ENCODE measurements at regions not wholly inside any gene's neighbourhood (a gene's known extent, or its start where the extent isn't known, plus 50 kb on each side); places are given as distances from the start of the nearest gene placed in this dataset.
"Not testable (repeated sequence)": the region's sequence is repeated elsewhere in the genome, so short reads cannot be mapped to it uniquely, and the experiment has no call there.

GRCh38 chr10:109729895-109730294 lies 193.4 kb downstream of the XPNPEP1 start:
- DNase-seq (ENCODE audit: low read depth): not testable (repeated sequence)

DNA sequence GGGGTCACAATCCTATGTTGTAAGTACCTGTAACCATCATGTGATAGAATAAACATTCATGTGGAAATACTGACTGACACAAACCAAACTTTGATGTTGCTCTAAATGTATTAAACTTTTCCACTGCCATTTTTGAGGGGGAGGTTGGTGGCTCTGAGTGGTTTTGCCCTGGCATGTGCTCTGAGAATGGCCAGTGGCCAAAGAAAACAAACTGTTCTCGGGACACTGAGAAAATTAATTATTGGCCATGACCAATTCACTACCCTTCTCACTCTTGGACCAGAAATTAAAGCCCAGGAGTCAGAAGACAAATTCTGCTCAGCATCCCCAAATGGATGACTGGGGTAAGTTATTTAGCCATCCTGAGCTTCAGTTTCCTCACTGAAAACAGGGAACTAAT lies 195.9 kb downstream of the XPNPEP1 start:
- DNase-seq (ENCODE audit: low read depth): no peak

- DNase-seq (ENCODE audit: low read depth): no peak
Observed at GRCh38 chr10:109726473-109726872, 196.8 kb downstream of the XPNPEP1 start.

DNA sequence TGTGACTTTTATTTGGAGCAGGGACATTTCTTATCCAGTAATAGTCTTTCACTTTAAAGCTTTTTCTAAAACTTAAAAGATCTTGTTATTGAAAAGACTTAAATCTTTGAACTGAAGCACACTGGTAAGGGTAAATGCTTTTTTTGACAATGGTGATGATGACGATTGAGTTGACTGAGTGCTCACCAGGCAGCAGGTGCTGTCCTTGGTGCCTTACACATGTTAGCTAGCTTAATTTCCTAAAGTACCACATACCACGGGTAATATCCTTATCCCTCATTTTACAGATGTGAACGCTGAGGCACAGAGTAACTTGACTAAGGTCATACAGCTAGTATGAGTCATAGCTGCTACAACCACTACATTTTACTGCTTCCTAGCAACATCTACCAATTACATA lies 200.0 kb downstream of the XPNPEP1 start:
- DNase-seq (ENCODE audit: low read depth): no peak

DNA sequence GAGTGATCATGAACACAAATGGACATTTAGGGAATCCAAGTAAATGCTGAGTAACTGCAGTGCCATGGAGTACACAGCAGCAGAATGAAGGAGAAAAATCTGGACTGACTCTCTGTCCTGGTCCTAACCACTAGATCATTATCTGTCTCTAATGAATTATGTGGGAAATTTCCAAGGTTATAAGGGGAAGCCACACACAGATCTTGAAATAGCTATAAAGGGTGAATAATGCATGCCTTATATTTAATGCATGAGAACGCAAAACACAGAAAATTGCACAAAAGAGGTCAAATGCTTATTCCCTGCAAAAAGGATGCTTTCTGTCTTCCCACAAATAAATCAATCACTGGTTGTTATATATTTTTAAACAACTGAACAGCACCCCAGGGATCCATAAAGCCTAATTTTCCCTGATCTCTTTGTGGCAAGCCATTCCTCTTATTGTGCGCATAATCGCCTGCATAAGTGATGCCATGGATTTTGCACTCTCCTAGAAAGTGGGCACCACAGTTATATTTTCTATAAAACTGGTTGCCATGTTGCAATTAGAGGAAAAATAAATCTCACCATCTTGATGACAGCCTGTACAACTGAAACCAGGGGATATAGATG lies 201.8 kb downstream of the XPNPEP1 start:
- DNase-seq (ENCODE audit: low read depth): no peak

GRCh38 chr10:109706026-109706560 lies 217.2 kb downstream of the XPNPEP1 start:
- no peak for DNase-seq (ENCODE audit: low read depth)

- no peak for DNase-seq (ENCODE audit: low read depth)
Observed at GRCh38 chr10:109701633-109702215, 221.6 kb downstream of the XPNPEP1 start.

DNA sequence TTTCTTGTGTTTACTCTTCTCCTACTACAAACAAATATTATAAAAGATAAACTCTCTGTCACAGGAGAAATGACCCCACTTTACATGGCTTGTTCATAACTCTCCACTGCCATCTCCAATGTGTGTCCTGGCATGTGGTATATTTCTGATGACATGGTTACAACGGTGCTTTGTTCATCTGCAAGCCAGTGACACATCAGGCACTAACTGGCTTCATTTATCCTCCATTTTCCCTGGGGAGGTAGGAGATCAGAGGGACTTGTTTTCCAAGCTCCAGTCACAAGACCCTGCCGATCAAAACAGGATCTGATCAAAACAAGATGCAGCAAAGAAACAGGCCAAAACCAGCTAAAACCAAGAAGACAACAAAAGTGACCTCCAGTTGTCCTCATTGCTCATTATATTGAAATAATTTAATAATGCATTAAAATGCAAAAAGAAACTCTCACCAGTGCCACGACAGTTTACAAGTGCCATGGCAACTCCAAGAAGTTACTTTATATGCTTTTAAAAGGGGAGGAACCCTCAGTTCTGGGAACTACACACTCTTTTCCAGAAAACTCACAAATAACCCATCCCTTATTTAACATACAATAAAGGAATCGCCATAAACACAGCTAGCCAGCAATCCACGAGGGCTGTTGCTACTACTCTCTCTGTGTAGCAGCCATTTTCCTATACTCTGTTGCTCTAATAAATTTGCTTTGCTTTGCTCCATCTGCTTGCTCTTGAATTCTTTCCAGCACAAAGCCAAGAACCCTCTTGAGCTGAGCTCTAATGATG lies 224.2 kb downstream of the XPNPEP1 start:
- no peak for DNase-seq (ENCODE audit: low read depth)

- DNase-seq (ENCODE audit: low read depth): no peak
Observed at GRCh38 chr10:109698086-109698485, 225.2 kb downstream of the XPNPEP1 start.

DNA sequence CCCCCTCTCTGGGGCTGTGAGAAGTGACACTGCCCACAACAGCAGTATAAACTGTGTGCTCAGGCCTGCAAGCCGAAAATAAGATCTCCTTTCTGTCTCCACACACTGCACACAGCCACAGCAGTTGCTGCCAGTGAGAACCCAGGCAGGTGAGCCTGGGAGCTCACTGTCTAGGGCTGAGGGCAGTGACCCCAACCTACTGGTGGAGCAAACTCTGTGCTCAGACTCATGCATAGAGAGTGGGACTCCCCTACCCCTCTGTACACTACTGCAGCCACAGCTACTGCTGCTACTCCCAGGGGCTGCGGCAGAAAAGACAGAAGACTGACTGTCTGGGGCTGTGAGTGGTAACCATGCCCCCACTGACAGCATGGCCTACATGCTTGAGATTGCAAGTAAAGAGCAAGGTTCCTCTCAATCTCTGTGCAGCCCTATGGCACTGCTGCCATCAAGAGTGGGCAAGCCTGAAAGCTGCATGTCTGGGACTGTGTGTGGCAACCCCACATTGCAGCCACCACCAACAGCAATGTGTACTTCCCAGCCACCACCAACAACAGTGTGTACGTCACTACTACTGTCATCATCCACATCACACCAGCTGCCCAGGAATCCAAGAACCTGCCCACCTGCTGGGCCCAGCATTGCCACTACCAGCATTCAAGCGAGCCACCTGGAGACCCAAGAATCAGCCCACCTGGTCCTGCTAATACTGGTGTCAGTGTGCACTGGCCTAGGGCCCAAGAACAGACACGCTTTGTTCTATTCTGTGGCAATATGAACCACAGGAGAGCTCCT lies 226.1 kb downstream of the XPNPEP1 start:
- DNase-seq (ENCODE audit: low read depth): no peak

DNA sequence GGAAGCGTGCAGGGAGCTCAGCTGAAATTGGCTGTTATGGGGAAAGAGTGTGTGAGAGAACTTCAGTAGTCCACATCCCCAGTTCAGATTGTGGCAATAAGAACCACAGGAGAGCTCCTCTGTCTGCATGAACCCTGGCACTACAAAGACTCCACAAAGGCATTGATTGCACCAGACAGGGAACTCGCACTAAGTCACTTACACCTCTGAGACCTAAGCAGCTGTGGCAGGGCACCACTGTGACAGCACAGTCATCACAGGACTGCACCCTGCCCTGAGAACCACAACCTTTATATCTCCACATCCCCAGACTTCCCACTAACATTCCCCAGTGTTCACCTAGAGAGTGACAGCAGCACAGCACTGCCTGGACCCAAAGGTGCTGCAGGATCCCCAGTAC lies 226.8 kb downstream of the XPNPEP1 start:
- no peak for DNase-seq (ENCODE audit: low read depth)

DNA sequence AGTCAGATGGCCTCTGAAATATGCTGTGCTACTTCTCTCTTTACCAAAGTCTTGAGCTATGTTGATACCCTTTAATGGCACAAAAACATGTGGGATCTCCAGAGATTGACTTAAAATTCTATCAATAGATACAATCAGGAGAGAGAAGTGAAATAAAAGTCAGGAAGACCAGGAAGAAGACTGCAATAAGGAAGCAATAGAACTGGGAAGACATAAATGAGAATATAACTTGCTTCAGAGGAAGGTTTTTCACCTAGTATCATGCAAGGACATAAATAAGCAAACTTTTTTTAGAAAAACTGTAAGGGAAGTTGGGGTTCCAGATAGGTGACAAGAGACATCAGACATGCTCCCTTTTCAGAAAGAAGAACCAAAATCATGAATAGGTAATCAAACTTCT lies 227.3 kb downstream of the XPNPEP1 start:
- DNase-seq (ENCODE audit: low read depth): no peak

- no peak for DNase-seq (ENCODE audit: low read depth)
Observed at GRCh38 chr10:109689785-109690184, 233.5 kb downstream of the XPNPEP1 start.

GRCh38 chr10:109679478-109679877 lies 243.8 kb downstream of the XPNPEP1 start:
- no peak for DNase-seq (ENCODE audit: low read depth)

GRCh38 chr10:109678857-109679256 lies 244.5 kb downstream of the XPNPEP1 start:
- DNase-seq (ENCODE audit: low read depth): no peak

- DNase-seq (ENCODE audit: low read depth): no peak
Observed at GRCh38 chr10:109676703-109677102, 246.6 kb downstream of the XPNPEP1 start.

DNA sequence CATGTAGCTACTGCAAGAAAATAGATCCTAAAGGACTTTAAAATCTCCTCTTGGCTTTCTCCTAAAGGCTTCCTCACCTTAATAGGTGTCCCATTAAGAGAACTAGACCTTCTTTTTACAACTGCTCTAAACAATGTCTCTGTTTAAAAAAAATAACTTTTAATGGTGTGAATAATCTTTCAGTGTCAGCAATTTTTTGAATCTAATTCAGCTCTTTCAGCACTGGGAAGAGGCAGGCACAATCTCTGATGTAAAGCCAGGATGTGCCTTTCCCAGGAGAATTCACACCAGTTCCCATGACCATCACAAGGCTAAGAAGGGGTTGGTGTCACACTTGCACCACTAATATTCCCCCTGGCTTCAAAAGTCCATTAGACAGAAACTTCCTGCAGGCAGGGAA lies 254.6 kb downstream of the XPNPEP1 start:
- DNase-seq (ENCODE audit: low read depth): no peak

DNA sequence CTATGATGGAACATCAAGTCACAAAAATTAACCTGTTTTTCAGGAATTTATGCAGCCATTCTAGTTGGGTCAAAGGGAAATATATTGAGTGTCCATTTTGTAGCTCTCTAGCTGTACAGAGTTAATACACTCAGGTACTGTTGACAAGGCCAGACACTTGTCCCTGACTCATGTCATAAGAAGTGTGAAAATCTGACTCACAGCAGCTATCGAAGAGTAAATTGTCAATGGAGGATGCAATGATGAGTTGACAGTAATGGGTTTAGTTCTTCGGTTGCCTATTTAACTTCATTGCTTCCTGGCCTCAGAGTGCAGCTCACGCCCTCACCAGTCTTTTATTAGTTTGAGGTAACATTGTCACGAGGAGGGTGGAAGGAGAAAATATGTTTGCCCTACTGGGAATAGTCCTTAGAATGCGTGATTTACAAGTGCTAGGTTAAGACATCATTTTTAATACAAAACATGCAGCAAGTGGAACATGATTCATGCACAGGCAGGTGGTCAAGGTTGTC lies 255.1 kb downstream of the XPNPEP1 start:
- DNase-seq (ENCODE audit: low read depth): no peak

DNA sequence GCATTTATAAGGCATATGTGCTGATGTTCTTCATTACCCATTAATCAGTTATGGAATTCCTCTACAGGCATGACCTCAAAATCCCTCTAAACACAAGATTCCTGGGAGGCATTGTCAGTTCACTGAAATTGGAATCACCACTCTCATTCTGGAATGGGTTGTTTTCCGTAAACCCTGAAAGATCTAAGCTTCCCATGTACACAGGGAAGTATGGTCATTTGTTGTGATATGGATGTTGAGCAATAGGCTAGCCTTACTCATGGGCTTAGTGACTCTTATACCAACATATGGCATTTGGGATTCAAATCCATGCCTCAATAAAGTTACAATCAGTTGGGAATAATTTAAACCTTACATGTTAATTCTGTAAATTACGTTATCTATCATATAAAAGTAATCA lies 258.0 kb downstream of the XPNPEP1 start:
- DNase-seq (ENCODE audit: low read depth): no peak

- no peak for DNase-seq (ENCODE audit: low read depth)
Observed at GRCh38 chr10:109664554-109664953, 258.8 kb downstream of the XPNPEP1 start.

DNA sequence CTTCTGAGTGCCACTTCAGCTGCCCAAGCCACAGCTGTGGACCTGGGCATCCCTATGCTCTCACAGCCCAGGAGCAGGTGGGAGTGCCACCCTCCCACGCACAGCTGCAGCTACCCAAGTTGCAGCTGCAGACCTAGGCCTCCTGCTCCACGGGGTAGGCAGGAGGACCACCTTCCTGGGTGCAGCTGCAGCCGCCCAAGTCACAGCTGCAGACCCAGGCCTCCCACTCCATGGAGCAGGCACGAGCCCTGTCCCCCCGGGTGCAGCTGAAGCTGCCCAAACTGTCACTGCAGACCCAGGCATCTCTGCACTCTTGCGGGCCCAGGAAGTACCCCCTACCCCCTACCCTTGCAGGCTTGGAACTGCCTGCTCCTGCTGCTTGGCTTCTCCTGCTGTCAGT lies 260.2 kb downstream of the XPNPEP1 start:
- DNase-seq (ENCODE audit: low read depth): no peak

DNA sequence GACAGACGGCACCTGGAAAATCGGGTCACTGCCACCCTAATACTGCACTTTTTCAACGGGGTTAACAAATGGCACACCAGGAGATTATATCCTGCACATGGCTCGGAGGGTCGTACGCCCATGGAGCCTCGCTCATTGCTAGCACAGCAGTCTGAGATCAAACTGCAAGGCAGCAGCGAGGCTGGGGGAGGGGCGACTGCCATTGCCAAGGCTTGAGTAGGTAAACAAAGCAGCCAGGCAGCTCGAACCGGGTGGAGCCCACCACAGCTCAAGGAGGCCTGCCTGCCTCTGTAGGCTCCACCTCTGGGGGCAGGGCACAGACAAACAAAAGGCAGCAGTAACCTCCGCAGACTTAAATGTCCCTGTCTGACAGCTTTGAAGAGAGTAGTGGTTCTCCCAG lies 270.7 kb downstream of the XPNPEP1 start:
- not testable (repeated sequence) for DNase-seq (ENCODE audit: low read depth)

Measured in GM04503 (cell line).